Activated CD4-positive, alpha-beta memory T cell treated with anti-CD3 and anti-CD28 coated beads for 36 hours (primary cell): ENCODE measurements at regions not wholly inside any gene's neighbourhood (a gene's known extent, or its start where the extent isn't known, plus 50 kb on each side); places are given as distances from the start of the nearest gene placed in this dataset.

Experiments
- CTCF ChIA-PET: fragments of 350-600 bp; sonication (Branson Sonifier 250); formaldehyde crosslinking; loops from one replicate; lab custom pipeline; 2021; ENCODE audit warnings: antibody characterized with exemption, inconsistent platforms; lab: Charles Lee
- POLR2A ChIA-PET: fragments of 350-600 bp; sonication (Branson Sonifier 250); formaldehyde crosslinking; loops from one replicate; lab custom pipeline; 2021; ENCODE audit warnings: antibody characterized with exemption; lab: Charles Lee
- DNase-seq: peaks from one replicate; pipeline ENCODE4 v3.0.0-alpha.2; 2020
- H3K27ac Mint-ChIP-seq: one replicate; pipeline ENCODE4 v1.8.0; 2021; ENCODE audit warnings: mixed read lengths
- H3K27me3 Mint-ChIP-seq: one replicate; pipeline ENCODE4 v1.8.0; 2021; ENCODE audit warnings: mixed read lengths
- H3K36me3 Mint-ChIP-seq: one replicate; pipeline ENCODE4 v1.8.0; 2021; ENCODE audit warnings: mixed read lengths
- H3K4me1 Mint-ChIP-seq: one replicate; pipeline ENCODE4 v1.8.0; 2021; ENCODE audit warnings: low read depth, mixed read lengths
- H3K4me3 Mint-ChIP-seq: one replicate; pipeline ENCODE4 v1.8.0; 2021; ENCODE audit warnings: mild to moderate bottlenecking, mixed read lengths
- H3K9me3 Mint-ChIP-seq: one replicate; pipeline ENCODE4 v1.8.0; 2021; ENCODE audit warnings: mixed read lengths
- intact Hi-C: fragments of 100-400 bp; cut with micrococcal nuclease; formaldehyde crosslinking; loops from one replicate; pipeline ENCODE4 v1.15.1; 2023

DNA sequence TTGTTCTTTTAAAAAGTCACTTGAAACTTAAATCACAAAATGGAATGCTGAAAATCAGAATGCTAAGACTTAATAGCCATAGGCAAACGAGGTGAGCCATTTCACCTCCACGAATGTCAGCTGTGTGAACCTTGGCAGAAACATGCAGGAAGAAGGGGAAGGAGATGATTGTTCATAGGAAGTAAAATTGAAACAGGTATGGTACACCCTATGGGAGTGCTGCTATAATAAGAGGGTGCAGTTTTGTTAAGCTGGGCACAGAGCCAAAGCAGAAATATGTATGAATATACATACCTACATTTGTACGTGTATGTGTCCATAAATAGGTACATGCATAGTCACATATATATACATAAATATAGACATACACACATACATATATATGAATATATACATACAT is 51.0 kb upstream of the SPINK5 start:
- intact Hi-C loops, result no loop called here
- H3K9me3 Mint-ChIP-seq, result no peaks in the 10 kb centered on the region
- no peaks in the 10 kb centered on the region for H3K27me3 Mint-ChIP-seq
- CTCF ChIA-PET, result interaction anchor here (0.7 kb wide), 1 partner anchor 62 kb away, joined by 3 read pairs; no protein-coding TSS in a partner anchor
- DNase-seq, result no peak
- H3K36me3 Mint-ChIP-seq, result no peaks in the 10 kb centered on the region
- H3K4me3 Mint-ChIP-seq, result no peak overlapping the region
- no peak overlapping the region for H3K27ac Mint-ChIP-seq
- no peaks in the 10 kb centered on the region for H3K4me1 Mint-ChIP-seq
- POLR2A ChIA-PET, result no interaction called here

DNA sequence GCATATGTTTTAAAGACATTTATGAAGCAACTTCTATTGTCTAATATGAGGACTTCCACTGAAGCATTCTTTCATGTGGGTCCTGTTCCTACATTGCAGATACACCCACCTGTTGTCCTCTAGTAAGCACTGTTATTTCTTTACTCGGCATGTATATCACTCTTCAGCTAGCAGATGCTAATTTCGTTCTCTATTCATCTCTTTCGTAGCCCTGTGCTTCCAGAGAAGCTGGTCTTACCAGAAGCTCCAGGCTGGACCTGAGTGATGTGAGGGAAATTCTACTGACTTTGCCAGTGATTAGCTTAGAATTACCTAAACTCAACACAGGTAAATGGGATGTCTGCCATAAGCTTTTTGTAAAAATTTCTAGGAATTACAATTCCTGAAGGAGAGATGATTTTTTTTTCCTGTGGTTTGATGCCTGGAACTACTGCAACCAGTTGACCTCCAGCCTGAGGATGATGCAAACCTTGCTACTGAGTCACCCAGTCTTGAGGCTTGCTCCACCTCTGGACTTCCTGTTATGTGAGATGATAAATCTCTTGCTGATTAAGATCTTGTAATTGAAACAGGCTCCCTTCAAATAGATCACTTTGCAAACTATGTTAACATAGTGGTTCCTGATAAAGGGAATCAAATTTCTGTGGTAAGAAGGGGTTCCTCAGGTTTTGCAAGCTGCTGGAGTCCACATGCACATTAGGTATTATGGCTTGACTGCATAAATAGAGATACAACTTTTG is 52.2 kb upstream of the SPINK5 start:
- ChIA-PET POLR2A (no interaction called here), CTCF (no interaction called here)
- Mint-ChIP-seq H3K27me3 (no peaks in the 10 kb centered on the region), H3K4me1 (no peaks in the 10 kb centered on the region), H3K27ac (no peak overlapping the region), H3K9me3 (no peaks in the 10 kb centered on the region), H3K36me3 (no peaks in the 10 kb centered on the region), H3K4me3 (no peak overlapping the region)
- no peak for DNase-seq
- intact Hi-C loops, result no loop called here

DNA sequence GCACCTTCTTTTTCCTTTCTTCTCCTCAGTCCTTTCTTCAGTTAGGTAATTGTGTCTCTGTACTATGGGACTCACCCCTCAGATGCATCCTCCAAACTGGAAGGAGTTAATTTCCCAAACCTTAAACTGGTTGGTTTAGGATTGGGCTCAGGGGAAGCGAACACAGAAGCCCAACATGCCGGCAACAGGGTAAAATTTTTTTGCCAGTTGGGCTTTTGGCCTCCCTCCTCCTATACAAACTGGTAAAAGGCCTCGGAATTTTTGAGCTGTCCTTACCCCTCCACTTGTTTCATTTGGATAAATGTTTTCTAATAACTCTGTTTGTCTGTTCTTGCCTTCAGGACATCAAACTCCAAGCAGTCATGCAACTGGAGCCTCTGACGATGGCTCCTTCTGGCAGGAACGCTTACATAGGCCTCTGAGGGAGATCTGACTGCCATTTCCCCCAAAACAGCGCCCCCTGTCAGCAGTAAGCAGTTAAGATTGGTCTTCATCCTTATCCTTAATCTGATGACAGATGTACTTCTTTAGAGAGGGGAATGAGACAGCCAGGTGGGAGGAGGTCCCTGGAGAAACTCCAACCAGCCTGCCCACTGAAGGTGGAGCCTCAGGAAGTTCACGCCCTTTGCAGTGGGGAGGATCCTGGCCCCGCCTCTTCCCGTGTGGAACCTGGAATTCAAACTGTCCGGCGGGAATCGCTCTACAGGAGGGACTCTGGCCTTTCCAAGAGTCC is 57.8 kb upstream of the SPINK5 start:
- CTCF ChIA-PET, result no interaction called here
- intact Hi-C loops, result no loop called here
- H3K27ac Mint-ChIP-seq, result no peak overlapping the region

DNA sequence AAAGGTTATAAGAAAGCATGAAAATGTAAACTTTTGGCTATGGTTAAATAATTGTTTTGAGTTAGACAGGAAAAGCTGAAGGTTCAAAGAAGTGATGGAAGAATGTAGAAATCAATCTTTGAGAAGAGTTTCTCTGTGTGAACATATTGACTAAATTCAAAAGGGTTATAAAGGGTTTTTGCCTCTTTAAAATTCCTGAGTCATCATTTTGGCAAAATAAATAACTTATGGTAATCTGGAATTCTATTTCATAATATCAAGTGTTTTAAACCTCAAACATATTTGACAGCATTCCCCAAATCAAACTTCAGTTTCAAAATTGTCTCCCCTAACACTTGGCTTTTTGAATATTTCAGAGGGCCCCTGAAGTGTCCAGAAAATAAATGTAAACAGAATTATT is 60.6 kb upstream of the SPINK5 start:
- Mint-ChIP-seq H3K27ac (no peak overlapping the region), H3K36me3 (peaks cover 3% of the 10 kb centered on the region), H3K4me1 (no peaks in the 10 kb centered on the region), H3K27me3 (no peaks in the 10 kb centered on the region), H3K4me3 (no peak overlapping the region), H3K9me3 (peaks cover 31% of the 10 kb centered on the region)
- ChIA-PET CTCF (no interaction called here), POLR2A (no interaction called here)
- intact Hi-C loops, result no loop called here
- DNase-seq, result no peak

More for the DNA sequence above, 57.8 kb upstream of the SPINK5 start:
- Mint-ChIP-seq H3K27me3 (no peaks in the 10 kb centered on the region), H3K9me3 (peaks cover 20% of the 10 kb centered on the region), H3K4me3 (no peak overlapping the region), H3K36me3 (no peaks in the 10 kb centered on the region), H3K4me1 (no peaks in the 10 kb centered on the region)
- POLR2A ChIA-PET, result no interaction called here
- DNase-seq, result no peak

DNA sequence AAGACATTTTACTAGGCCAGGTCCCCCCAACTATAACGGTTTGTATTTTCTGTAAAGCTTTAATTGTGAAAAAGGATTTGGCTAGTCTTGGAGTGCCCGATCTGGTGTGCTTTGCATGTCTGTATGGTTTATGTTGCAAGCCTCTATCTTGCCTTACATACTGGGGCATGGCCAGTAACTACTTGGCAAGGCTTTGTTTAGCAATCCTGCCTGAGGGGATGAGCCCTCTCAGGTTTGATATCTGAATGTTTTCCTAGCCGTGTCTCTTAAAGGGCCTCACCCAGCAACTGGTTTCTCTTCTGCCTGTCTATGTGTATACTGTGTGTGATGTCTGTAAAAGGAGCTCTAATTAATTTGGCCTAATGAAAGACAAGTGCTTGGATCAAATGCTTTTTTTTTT is 61.3 kb upstream of the SPINK5 start:
- CTCF ChIA-PET, result no interaction called here
- Mint-ChIP-seq H3K4me3 (no peak overlapping the region), H3K9me3 (peaks cover 31% of the 10 kb centered on the region), H3K4me1 (no peaks in the 10 kb centered on the region), H3K27me3 (no peaks in the 10 kb centered on the region), H3K36me3 (peaks cover 3% of the 10 kb centered on the region), H3K27ac (no peak overlapping the region)
- intact Hi-C loops, result no loop called here
- POLR2A ChIA-PET, result no interaction called here
- no peak for DNase-seq

DNA sequence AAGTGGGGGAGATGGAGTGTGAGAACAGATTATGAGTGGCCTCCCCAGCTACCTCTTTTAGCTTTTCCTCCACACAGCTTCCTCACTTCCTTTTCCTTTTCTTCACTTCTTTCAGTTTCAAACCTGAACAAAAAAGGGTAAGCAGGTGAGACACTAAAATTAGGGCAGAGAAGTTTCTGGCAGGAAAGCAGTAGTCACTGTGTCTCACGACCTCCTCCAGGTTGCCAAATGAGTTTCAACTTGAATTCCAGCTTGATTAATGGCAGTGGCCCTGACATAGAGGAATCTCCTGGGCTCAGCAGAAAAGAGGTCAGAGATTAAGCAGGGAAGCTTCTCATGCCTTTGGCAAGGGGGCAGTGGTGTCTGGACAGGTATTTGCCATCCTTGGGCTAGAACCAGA is 63.7 kb upstream of the SPINK5 start:
- Mint-ChIP-seq H3K4me1 (no peaks in the 10 kb centered on the region), H3K36me3 (peaks cover 3% of the 10 kb centered on the region), H3K27me3 (no peaks in the 10 kb centered on the region), H3K9me3 (peaks cover 29% of the 10 kb centered on the region), H3K27ac (no peak overlapping the region), H3K4me3 (no peak overlapping the region)
- intact Hi-C loops, result no loop called here
- DNase-seq, result no peak
- ChIA-PET POLR2A (no interaction called here), CTCF (no interaction called here)

DNA sequence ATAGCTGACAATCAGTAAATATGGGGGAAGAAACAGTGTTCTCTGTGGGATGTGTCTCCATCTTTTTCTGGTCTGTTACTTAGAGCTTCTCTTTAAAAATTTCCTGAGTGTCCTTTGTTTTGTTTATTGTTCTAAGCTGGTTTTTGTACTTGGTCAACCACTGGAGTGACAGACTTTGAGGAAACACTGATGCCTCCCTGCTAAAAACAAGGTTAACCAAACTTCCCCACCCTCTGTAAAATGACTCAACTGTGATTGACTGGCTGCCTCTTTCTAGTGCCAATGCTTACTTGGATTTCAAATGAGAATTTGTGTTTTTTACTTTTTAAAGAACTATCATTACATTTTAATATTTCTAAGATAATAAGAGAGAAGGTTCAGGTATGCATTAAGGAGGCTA is 65.1 kb upstream of the SPINK5 start:
- H3K27me3 Mint-ChIP-seq, result no peaks in the 10 kb centered on the region
- H3K4me3 Mint-ChIP-seq, result no peak overlapping the region
- ChIA-PET POLR2A (no interaction called here), CTCF (no interaction called here)
- peaks cover 29% of the 10 kb centered on the region for H3K9me3 Mint-ChIP-seq
- H3K27ac Mint-ChIP-seq, result no peak overlapping the region
- H3K4me1 Mint-ChIP-seq, result no peaks in the 10 kb centered on the region
- H3K36me3 Mint-ChIP-seq, result peaks cover 3% of the 10 kb centered on the region
- no peak for DNase-seq
- intact Hi-C loops, result no loop called here

DNA sequence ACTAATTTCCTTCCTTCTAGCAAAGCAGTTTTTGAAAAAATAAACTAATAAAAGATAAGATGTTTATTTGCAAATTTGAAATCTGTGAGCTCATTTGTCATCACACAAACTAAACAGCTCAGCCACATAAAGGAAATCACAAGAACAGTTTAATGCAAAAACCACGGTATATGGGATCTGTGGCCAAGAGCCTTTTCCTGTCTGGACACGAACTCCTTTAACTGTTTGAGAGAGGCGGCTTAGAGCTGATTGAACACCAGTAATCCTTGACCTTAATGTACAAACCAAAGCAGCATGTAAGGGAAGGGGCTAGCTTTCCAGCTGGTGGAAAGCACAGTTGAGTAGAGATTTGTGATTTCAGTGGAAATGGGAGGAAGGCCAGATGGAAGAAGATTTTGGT is 66.3 kb upstream of the SPINK5 start:
- peaks cover 23% of the 10 kb centered on the region for H3K9me3 Mint-ChIP-seq
- H3K27ac Mint-ChIP-seq, result no peak overlapping the region
- CTCF ChIA-PET, result no interaction called here
- intact Hi-C loops, result no loop called here
- H3K4me1 Mint-ChIP-seq, result no peaks in the 10 kb centered on the region
- H3K4me3 Mint-ChIP-seq, result no peak overlapping the region
- H3K36me3 Mint-ChIP-seq, result peaks cover 3% of the 10 kb centered on the region
- POLR2A ChIA-PET, result no interaction called here
- no peak for DNase-seq
- H3K27me3 Mint-ChIP-seq, result no peaks in the 10 kb centered on the region

DNA sequence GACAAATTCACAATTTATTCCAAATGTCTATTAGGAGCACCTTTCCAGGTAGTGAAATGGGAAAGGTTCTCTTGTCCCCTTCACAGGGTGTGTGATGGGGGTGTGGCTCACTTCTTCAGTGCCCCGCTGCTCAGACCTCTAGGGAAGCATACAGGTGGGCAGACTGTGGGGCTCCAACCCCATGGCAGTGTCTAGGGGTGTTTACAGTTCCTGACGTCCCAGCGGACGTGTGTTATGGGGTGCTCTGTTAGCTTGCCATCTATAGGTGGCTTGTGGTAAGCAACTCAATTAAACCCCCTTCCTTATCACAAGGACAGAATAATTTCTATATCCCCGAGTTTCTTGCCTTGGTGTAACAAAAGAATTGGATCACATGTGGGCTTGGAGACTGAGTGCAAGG is 67.4 kb upstream of the SPINK5 start:
- DNase-seq, result no peak
- intact Hi-C loops, result no loop called here
- Mint-ChIP-seq H3K4me3 (no peak overlapping the region), H3K4me1 (no peaks in the 10 kb centered on the region), H3K27ac (no peak overlapping the region), H3K27me3 (no peaks in the 10 kb centered on the region), H3K9me3 (peaks cover 14% of the 10 kb centered on the region), H3K36me3 (peaks cover 3% of the 10 kb centered on the region)
- ChIA-PET POLR2A (no interaction called here), CTCF (no interaction called here)

DNA sequence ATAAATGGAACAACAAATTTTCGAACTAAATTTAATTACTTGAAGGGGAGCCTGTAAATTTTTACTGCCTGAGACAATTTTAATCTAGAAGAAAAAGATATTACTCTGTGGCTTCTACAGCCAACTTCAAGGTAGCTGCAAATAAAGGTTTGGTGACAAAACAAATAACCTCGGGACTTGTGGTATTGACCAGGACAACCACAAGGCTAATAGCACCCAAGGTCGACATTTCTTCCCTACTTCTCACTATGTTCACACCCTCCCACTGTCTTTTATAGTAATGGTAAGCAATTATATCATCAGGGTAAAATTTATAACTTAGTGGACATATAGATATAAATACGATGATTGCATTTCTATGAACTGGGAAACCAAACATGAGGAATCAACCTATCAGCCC is 67.9 kb upstream of the SPINK5 start:
- ChIA-PET POLR2A (no interaction called here), CTCF (no interaction called here)
- peaks cover 3% of the 10 kb centered on the region for H3K36me3 Mint-ChIP-seq
- intact Hi-C loops, result no loop called here
- H3K9me3 Mint-ChIP-seq, result peaks cover 11% of the 10 kb centered on the region
- H3K4me1 Mint-ChIP-seq, result no peaks in the 10 kb centered on the region
- H3K27me3 Mint-ChIP-seq, result no peaks in the 10 kb centered on the region
- H3K27ac Mint-ChIP-seq, result no peak overlapping the region
- H3K4me3 Mint-ChIP-seq, result no peak overlapping the region
- DNase-seq, result no peak

DNA sequence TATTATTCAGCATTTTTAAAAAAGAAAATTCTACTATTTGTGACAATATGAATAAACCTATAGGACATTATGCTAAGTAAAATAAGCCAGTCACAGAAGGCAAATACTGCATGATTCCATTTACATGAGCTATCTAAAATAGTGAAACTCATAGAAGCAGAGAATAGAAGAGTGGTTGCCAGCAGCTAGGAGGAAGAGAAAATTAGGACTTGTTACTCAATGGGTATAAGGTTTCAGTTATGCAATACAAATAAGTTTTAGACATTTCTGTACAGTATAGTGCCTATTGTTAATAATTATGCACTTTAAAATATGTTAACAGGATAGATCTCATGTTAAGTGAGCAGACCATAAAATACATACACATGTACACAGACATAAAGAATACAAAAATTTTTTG is 73.8 kb upstream of the SPINK5 start:
- no peaks in the 10 kb centered on the region for H3K36me3 Mint-ChIP-seq
- H3K4me1 Mint-ChIP-seq, result no peaks in the 10 kb centered on the region
- H3K9me3 Mint-ChIP-seq, result no peaks in the 10 kb centered on the region
- no peak overlapping the region for H3K27ac Mint-ChIP-seq
- ChIA-PET POLR2A (no interaction called here), CTCF (no interaction called here)
- no peaks in the 10 kb centered on the region for H3K27me3 Mint-ChIP-seq
- intact Hi-C loops, result no loop called here
- H3K4me3 Mint-ChIP-seq, result no peak overlapping the region
- no peak for DNase-seq

DNA sequence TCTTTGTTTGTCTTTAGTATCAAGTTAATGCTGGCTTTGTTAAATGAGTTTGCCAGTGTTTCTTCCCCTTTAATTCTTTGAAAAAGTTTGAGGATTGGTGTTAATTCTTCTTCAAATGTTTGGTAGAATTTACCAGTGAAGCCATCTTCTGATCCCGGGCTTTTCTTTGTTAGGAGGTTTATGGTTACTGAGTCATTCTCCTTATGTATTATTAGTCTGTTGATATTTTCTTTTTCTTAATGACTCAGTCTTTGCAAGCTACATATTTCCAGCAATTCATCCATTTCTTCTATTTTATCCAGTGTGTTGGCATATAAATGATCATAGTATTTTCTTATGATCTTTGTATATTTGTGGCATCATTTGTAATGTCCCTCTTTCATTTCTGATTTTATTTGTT is 74.5 kb upstream of the SPINK5 start:
- CTCF ChIA-PET, result no interaction called here
- Mint-ChIP-seq H3K36me3 (no peaks in the 10 kb centered on the region), H3K4me3 (no peak overlapping the region), H3K27ac (no peak overlapping the region), H3K4me1 (no peaks in the 10 kb centered on the region), H3K9me3 (no peaks in the 10 kb centered on the region), H3K27me3 (no peaks in the 10 kb centered on the region)
- intact Hi-C loops, result no loop called here
- POLR2A ChIA-PET, result no interaction called here
- no peak for DNase-seq
